Ectodermal cell (in vitro differentiated cells): ENCODE measurements at regions not wholly inside any gene's neighbourhood (a gene's known extent, or its start where the extent isn't known, plus 50 kb on each side); places are given as distances from the start of the nearest gene placed in this dataset.

Source experiments
- H3K27ac ChIP-seq: 2 replicates; pipeline ENCODE4 v1.7.0; 2013; ENCODE audit warnings: mild to moderate bottlenecking, low read depth, low read length; ENCODE audit not compliant: insufficient read depth, poor library complexity, severe bottlenecking
- H3K27me3 ChIP-seq: 2 replicates; pipeline ENCODE4 v1.7.0; 2013; ENCODE audit warnings: mild to moderate bottlenecking, low read length; ENCODE audit not compliant: insufficient read depth, control insufficient read depth, poor library complexity, severe bottlenecking
- H3K36me3 ChIP-seq: one replicate; pipeline ENCODE4 v1.7.0; 2013; ENCODE audit warnings: low read length; ENCODE audit not compliant: control insufficient read depth, insufficient read depth
- H3K4me1 ChIP-seq: one replicate; pipeline ENCODE4 v1.7.0; 2013; ENCODE audit warnings: low read length; ENCODE audit not compliant: control insufficient read depth, insufficient read depth
- H3K4me3 ChIP-seq: 2 replicates; pipeline ENCODE4 v1.7.0; 2013; ENCODE audit warnings: low read depth, low read length, control low read depth; ENCODE audit not compliant: insufficient read depth
- H3K9me3 ChIP-seq: 2 replicates; pipeline ENCODE4 v1.7.0; 2013; ENCODE audit warnings: mild to moderate bottlenecking, low read length, moderate library complexity; ENCODE audit not compliant: control insufficient read depth
- WGBS, 2 experiments: methylation state at CpG; one replicate each; pipeline ENCODE4 v1.1.7; 2013; ENCODE audit warnings: missing lambda C conversion rate in 2 of 2; 5-methylcytosine and 5-hydroxymethylcytosine counted together

DNA sequence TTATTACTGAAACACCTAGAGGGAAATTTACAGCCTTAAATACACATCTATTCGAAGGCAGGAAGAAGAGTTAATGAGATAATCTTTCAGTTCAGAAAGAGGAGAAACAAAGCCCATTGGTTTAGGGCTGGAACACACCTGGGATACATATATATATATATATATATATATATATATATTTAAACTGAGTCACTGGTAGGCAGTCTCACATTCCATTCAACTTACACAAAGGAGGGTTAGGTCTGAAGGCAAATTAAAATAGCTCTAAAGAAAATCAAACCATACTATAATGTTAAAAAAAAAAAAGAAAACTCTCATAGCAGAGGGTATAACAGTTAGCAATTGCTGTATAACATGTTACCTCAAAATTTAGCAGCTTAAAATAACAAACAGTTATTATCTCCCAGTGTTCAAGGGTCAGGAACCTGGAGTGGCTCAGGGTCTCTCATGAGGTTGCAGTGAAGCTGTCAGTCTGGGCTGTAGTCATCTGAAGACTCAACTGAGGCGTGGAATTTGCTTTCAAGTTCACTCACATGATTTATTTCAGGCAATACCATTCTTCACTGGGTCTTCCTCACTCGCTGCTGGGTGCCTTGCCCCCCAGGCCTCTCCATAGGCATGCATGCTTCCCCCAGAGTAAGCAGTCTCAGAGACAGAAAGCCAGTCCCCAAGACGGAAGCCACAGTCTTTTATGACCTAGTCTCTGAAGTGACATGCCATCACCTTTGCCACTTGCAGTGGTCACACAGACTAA, 332.8 kb downstream of the NSG2 start:
- H3K9me3 ChIP-seq: no peaks in the 10 kb centered on the region
- no peaks in the 10 kb centered on the region for H3K36me3 ChIP-seq
- H3K4me3 ChIP-seq: no peak overlapping the region
- WGBS, 2 experiments: 89 to 98% methylated on average over 3 of the region's 4 CpGs
- H3K4me1 ChIP-seq: no peaks in the 10 kb centered on the region
- no peak overlapping the region for H3K27ac ChIP-seq
- H3K27me3 ChIP-seq: no peaks in the 10 kb centered on the region

DNA sequence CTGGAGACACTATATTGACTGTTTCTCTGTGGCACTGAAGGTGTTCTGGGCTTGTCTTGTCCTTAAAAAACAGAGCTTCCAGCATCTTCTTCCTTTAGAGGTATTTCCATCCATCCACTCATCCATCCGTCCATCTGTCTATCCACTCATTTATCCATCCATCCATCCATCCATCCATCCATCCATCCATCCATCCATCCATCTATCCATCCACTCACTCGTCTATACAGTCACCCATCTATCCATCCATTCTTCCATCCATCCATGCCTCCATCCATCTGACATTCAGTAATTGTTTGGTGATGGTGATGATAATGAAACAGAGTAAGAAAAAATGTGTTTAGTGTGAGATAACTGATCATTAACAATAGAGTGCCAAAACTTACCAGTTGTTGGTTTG, 334.8 kb downstream of the NSG2 start:
- no peak overlapping the region for H3K27ac ChIP-seq
- no peak overlapping the region for H3K4me3 ChIP-seq
- no peaks in the 10 kb centered on the region for H3K27me3 ChIP-seq
- H3K4me1 ChIP-seq: no peaks in the 10 kb centered on the region
- H3K9me3 ChIP-seq: no peaks in the 10 kb centered on the region
- WGBS, 2 experiments: 95% methylated on average over 2 of the region's 2 CpGs
- no peaks in the 10 kb centered on the region for H3K36me3 ChIP-seq

DNA sequence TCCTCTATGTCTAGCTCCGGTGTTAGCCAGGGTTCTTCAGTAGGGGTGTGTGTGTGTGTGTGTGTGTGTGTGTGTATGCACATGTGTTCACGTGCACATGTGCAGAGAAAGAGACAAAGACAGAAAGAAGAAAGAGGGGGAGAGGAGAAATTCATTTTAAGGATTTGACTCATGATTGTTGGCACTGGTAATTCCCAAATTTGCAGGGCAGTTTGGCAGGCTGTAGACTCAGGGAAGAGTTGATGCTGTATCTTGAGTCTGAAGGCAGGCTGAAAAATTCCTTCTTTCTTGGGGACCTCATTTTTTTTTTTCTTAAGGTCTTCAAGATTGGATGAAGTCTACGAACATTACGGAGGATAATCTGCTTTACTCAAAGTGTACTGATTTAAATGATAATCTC, 335.7 kb downstream of the NSG2 start:
- Histone ChIP-seq H3K9me3 (no peaks in the 10 kb centered on the region), H3K4me3 (no peak overlapping the region), H3K27me3 (no peaks in the 10 kb centered on the region), H3K36me3 (no peaks in the 10 kb centered on the region), H3K4me1 (no peaks in the 10 kb centered on the region), H3K27ac (no peak overlapping the region)
- WGBS, 2 experiments: 89 to 93% methylated on average over 2 to 4 of the region's 4 CpGs

DNA sequence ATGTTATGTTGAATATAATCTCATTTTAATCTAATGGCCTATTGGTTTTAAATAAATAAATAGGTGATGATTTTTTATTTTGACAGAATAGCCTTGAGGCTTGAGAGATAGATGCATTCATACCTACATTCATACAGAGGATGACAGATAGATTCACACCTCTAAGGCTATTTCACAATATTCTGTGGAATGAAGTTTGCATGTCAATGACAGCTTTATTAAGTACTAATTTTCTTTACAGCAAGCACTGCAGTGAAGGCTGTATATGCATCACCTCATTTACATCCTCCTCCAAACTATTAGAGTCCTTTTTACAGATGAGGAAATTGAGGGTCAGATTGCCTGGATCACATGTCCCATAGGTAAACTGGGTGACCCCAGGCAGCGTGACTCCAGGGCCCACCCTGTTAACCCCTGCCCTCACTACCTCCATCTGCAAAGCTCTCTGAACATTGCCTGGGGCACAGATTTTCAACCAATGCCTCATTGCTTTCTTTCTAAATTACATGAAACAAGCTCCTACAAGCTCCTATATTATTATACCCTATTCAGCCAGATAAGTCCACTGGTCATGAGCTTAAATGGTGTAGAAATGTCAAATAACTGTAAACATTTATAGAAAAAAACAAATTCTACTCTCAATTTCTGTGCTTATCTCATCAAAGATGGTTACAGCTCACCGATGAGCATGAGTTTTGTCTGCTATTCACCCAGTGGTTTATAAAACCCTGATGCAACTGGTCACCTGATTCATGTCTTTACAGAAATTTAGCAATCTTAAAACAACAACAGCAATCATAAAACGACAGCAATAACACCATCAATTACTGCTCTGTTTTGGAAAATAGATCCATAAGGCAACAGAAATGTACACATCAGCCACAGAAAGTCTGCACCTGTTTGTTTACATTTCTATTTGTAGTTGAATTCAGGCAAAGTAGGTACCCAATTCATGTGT, 338.0 kb downstream of the NSG2 start:
- H3K4me1 ChIP-seq: no peaks in the 10 kb centered on the region
- no peaks in the 10 kb centered on the region for H3K36me3 ChIP-seq
- no peaks in the 10 kb centered on the region for H3K27me3 ChIP-seq
- no peak overlapping the region for H3K4me3 ChIP-seq
- WGBS, 2 experiments: 89 to 94% methylated on average over 3 of the region's 3 CpGs
- no peaks in the 10 kb centered on the region for H3K9me3 ChIP-seq
- no peak overlapping the region for H3K27ac ChIP-seq

DNA sequence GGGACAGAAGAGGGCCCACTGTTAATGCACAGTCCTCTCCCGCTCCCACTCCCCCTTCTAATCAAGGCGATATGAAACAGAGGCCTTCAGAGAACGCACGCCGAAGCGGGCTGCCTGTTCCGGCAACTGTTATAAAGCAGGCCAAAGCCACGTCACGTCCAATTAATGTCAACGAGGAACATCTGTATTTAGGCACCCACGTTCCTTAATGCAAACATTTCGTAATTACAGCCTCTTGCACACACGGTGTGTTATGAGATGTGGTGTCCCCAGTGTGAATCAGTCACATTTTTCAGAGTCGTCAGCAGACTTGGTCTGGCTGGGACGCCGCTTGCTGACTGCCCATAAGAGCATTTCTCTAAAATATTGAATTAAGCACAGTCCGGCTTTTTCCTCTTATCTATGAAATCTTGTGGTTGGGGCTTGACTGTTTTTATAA, 339.0 kb downstream of the NSG2 start:
- H3K4me1 ChIP-seq: no peaks in the 10 kb centered on the region
- no peaks in the 10 kb centered on the region for H3K27me3 ChIP-seq
- no peak overlapping the region for H3K27ac ChIP-seq

GRCh38 chr5:174386306-174386705, 338.1 kb upstream of the MSX2 start:
- Histone ChIP-seq H3K4me1 (no peaks in the 10 kb centered on the region), H3K4me3 (no peak overlapping the region), H3K27ac (no peak overlapping the region), H3K9me3 (no peaks in the 10 kb centered on the region), H3K36me3 (no peaks in the 10 kb centered on the region), H3K27me3 (no peaks in the 10 kb centered on the region)
- WGBS, 2 experiments: 90 to 96% methylated on average over 3 of the region's 3 CpGs

More for the DNA sequence above, 339.0 kb downstream of the NSG2 start:
- Histone ChIP-seq H3K36me3 (no peaks in the 10 kb centered on the region), H3K9me3 (no peaks in the 10 kb centered on the region), H3K4me3 (no peak overlapping the region)
- WGBS, 2 experiments: 89% methylated on average over 16 to 17 of the region's 17 CpGs

DNA sequence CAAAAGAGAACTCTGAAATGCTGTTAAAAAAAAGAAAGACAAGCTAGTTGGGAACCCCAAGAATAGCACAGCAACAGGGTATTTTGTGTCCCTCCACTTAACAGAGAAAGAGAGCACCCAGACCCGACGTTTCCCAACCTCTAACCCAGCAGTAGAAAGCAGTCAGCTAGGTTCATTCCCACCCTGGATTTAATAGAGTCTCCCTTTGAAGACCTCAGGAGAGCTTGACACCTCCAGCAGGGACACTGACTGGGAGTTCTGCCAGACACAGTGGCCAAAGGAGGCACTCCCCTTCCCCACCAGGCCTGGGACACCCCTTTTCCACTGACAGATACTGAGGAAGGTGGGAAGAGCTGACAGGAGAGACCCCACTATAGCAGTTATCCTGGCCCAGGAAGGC, 337.5 kb upstream of the MSX2 start:
- WGBS, 2 experiments: 90 to 93% methylated on average over 2 of the region's 2 CpGs
- H3K4me3 ChIP-seq: no peak overlapping the region
- no peaks in the 10 kb centered on the region for H3K27me3 ChIP-seq

DNA sequence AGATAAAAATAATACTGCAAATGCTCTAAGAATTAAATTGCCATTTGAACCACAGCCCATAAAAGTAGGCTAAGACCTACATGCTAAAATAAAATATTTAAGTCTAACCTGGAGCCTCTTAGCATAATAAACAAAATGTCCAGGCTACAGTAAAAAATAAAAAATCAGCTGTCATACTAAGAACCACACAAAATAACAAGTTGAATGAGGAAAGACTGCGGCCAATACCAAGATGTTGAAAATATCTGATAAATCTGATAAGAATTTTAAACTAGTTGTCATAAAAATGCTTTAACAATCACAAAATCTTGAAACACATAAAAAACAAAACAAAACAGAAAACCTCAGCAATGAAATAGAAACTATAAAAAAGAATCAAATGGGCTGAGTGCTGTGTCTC, 336.9 kb upstream of the MSX2 start:
- no peaks in the 10 kb centered on the region for H3K4me1 ChIP-seq
- no peaks in the 10 kb centered on the region for H3K27me3 ChIP-seq
- no peak overlapping the region for H3K4me3 ChIP-seq
- no peaks in the 10 kb centered on the region for H3K36me3 ChIP-seq
- H3K9me3 ChIP-seq: no peaks in the 10 kb centered on the region
- H3K27ac ChIP-seq: no peak overlapping the region
- no CpG with 5 or more reads among the region's 1 CpG for WGBS, 2 experiments

More for the DNA sequence above, 337.5 kb upstream of the MSX2 start:
- Histone ChIP-seq H3K4me1 (no peaks in the 10 kb centered on the region), H3K27ac (no peak overlapping the region), H3K9me3 (no peaks in the 10 kb centered on the region), H3K36me3 (no peaks in the 10 kb centered on the region)

DNA sequence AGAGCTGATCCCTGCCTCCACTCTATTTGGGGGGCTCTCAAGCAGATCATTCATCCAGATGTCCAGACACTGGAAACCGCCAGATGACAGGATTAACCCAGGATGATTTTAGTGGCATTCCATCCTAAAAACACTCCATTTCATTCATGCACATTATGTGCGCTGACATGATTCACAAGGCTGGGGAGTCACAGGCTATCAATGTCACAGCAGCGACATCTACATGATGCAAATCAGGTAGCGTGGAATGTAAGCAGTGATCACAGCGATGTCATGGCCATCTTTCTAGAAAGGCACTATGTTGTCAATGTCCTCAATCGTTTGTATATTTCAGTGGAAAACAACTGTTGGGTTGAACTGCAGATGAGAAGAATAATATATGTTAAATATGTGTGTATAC, 331.5 kb upstream of the MSX2 start:
- Histone ChIP-seq H3K36me3 (no peaks in the 10 kb centered on the region), H3K4me1 (no peaks in the 10 kb centered on the region), H3K9me3 (no peaks in the 10 kb centered on the region), H3K27me3 (no peaks in the 10 kb centered on the region), H3K4me3 (no peak overlapping the region), H3K27ac (no peak overlapping the region)
- 95 to 97% methylated on average over 6 of the region's 6 CpGs for WGBS, 2 experiments

GRCh38 chr5:174396541-174396940, 327.8 kb upstream of the MSX2 start:
- 68 to 70% methylated on average over 4 of the region's 4 CpGs for WGBS, 2 experiments
- no peaks in the 10 kb centered on the region for H3K4me1 ChIP-seq

More at GRCh38 chr5:174396541-174396940, 327.8 kb upstream of the MSX2 start:
- no peaks in the 10 kb centered on the region for H3K9me3 ChIP-seq
- H3K36me3 ChIP-seq: no peaks in the 10 kb centered on the region
- no peak overlapping the region for H3K27ac ChIP-seq
- no peaks in the 10 kb centered on the region for H3K27me3 ChIP-seq
- no peak overlapping the region for H3K4me3 ChIP-seq
